GM12872 (cell line): ENCODE measurements at regions not wholly inside any gene's neighbourhood (a gene's known extent, or its start where the extent isn't known, plus 50 kb on each side); places are given as distances from the start of the nearest gene placed in this dataset.

Experiments used
- CTCF ChIP-seq: IDR thresholded peaks from 3 replicates; pipeline ENCODE4 v1.5.1; 2011; ENCODE audit warnings: low read depth, mild to moderate bottlenecking, low read length, moderate library complexity; ENCODE audit not compliant: insufficient read depth

GRCh38 chr12:130258863-130259262 lies 78.8 kb upstream of the PIWIL1 start:
- TF ChIP-seq CTCF = no peak

- no peak for TF ChIP-seq CTCF
Observed at GRCh38 chr12:130263025-130263424, 74.7 kb upstream of the PIWIL1 start.

GRCh38 chr12:130263996-130264395 lies 73.7 kb upstream of the PIWIL1 start:
- no peak for TF ChIP-seq CTCF

GRCh38 chr12:130266751-130267150 lies 70.9 kb upstream of the PIWIL1 start:
- no peak for TF ChIP-seq CTCF

- no peak for TF ChIP-seq CTCF
Observed at GRCh38 chr12:130280231-130280630, 57.5 kb upstream of the PIWIL1 start.

- no peak for TF ChIP-seq CTCF
Observed at GRCh38 chr12:130280742-130281141, 56.9 kb upstream of the PIWIL1 start.

- TF ChIP-seq CTCF = peak; percentile 27; the same call in 1 of the 3 replicates
Observed at GRCh38 chr12:130281153-130281799, 56.4 kb upstream of the PIWIL1 start.
